K562 (cell line): ENCODE measurements at regions not wholly inside any gene's neighbourhood (a gene's known extent, or its start where the extent isn't known, plus 50 kb on each side); places are given as distances from the start of the nearest gene placed in this dataset.

ENCODE experiments used
- ATAC-seq: fragments of 200-7000 bp; cut with Tn5 transposase; 3 replicates; pipeline ENCODE4 v1.9.1; 2020; ENCODE audit warnings: moderate library complexity
- BruUV-seq: library from RNA; stranded (reverse); fragments of 400-500 nt; replicated peaks from 2 replicates; lab custom pipeline; 2021; lab: Mats Ljungman, UMichigan
- CTCF ChIA-PET: fragments of 300-600 bp; formaldehyde crosslinking; extraction: SDS; loops from one replicate; lab custom pipeline; 2021; ENCODE audit warnings: low intra/inter-chr PET ratio; lab: Yijun Ruan, JAX
- POLR2A ChIA-PET: fragments of 300-600, 350-650 bp; sonication (Branson Sonifier 250); formaldehyde crosslinking; extraction: SDS; loops from one replicate; lab custom pipeline; 2021; ENCODE audit warnings: antibody characterized with exemption, inconsistent platforms; lab: Yijun Ruan, JAX
- DNase-seq, 4 experiments: peaks; one replicate each; pipeline versions ENCODE4 v3.0.0 to v3.0.0-alpha.2; 2011 to 2018; ENCODE audit warnings: low spot score in 3 of 4, mixed read lengths in 3 of 4; ENCODE audit errors: extremely low read depth in 1 of 4
- FAIRE-seq: peaks from 2 replicates; lab custom pipeline; 2011; peaks lifted over from hg19 to GRCh38; lab: Jason Lieb, UNC
- H2AFZ ChIP-seq: 2 replicates; pipeline ENCODE4 v1.6.0; 2011; ENCODE audit warnings: low read depth, low read length, control low read depth, inconsistent platforms
- H3K27ac ChIP-seq: fragments of 200-600 bp; 3 replicates; pipeline ENCODE4 v1.8.0; 2011; ENCODE audit warnings: low read depth, mild to moderate bottlenecking, control low read depth, inconsistent platforms, low read length, moderate library complexity, mixed read lengths; ENCODE audit errors: extremely low read depth
- H3K27me3 ChIP-seq, 2 experiments: fragments of 300-600 bp in 1 of 2; 2 replicates in 1 of 2; 3 replicates in 1 of 2; pipeline versions ENCODE4 v1.6.0 to v1.8.0; 2011; ENCODE audit warnings: inconsistent platforms in 2 of 2, low read length in 2 of 2, mild to moderate bottlenecking in 1 of 2, mixed read lengths in 1 of 2, moderate library complexity in 1 of 2; ENCODE audit not compliant: control insufficient read depth in 2 of 2, insufficient read depth in 2 of 2
- H3K36me3 ChIP-seq: fragments of 300-600 bp; 3 replicates; pipeline ENCODE4 v1.8.0; 2011; ENCODE audit warnings: mild to moderate bottlenecking, low read length, inconsistent platforms; ENCODE audit not compliant: control insufficient read depth, insufficient read depth
- H3K4me1 ChIP-seq, 2 experiments: fragments of 200-600 bp in 1 of 2; replicated peaks in 1 of 2; 2 replicates in 1 of 2; 3 replicates in 1 of 2; pipeline versions ENCODE4 v1.5.1 to v1.8.0; 2011; ENCODE audit warnings: inconsistent platforms in 2 of 2, low read length in 2 of 2, mild to moderate bottlenecking in 1 of 2, mixed read lengths in 1 of 2, moderate library complexity in 1 of 2; ENCODE audit not compliant: control insufficient read depth in 2 of 2, insufficient read depth in 2 of 2
- H3K4me2 ChIP-seq: 2 replicates; pipeline ENCODE4 v1.6.1; 2011; ENCODE audit warnings: low read length, control low read depth, inconsistent platforms, mixed read lengths; ENCODE audit not compliant: insufficient read depth
- H3K4me3 ChIP-seq: fragments of 200-600 bp; sonication (generic), shearing (Covaris generic); 2 replicates; pipeline ENCODE4 v1.5.1; 2016; ENCODE audit warnings: control low read depth, inconsistent platforms
- H3K79me2 ChIP-seq: fragments of 200-600 bp; 3 replicates; pipeline ENCODE4 v1.8.0; 2011; ENCODE audit warnings: low read length, inconsistent platforms; ENCODE audit not compliant: control insufficient read depth, insufficient read depth
- H3K9ac ChIP-seq, 2 experiments: 2 replicates each; pipeline versions ENCODE4 v1.6.0 to v1.6.1; 2011; ENCODE audit warnings: low read depth in 2 of 2, low read length in 2 of 2, control low read depth in 1 of 2, inconsistent platforms in 1 of 2, mild to moderate bottlenecking in 1 of 2, mixed read lengths in 1 of 2; ENCODE audit not compliant: insufficient read depth in 1 of 2
- H3K9me1 ChIP-seq: one replicate; pipeline ENCODE4 v1.6.0; 2011; ENCODE audit warnings: inconsistent platforms, mild to moderate bottlenecking, low read length, moderate library complexity; ENCODE audit not compliant: control insufficient read depth, insufficient read depth
- H3K9me3 ChIP-seq: replicated peaks from 2 replicates; pipeline ENCODE4 v1.5.1; 2011; ENCODE audit warnings: low read depth, low read length, inconsistent platforms; ENCODE audit not compliant: control insufficient read depth, insufficient read depth
- H4K20me1 ChIP-seq: replicated peaks from 2 replicates; pipeline ENCODE4 v1.6.1; 2011; ENCODE audit warnings: low read length, inconsistent platforms, mixed read lengths; ENCODE audit not compliant: control insufficient read depth, insufficient read depth
- ESRRA ChIP-seq: fragments of 450-650 bp; IDR thresholded peaks from 2 replicates; pipeline ENCODE4 v1.6.1; 2014; ENCODE audit warnings: low read depth, mild to moderate bottlenecking, moderate library complexity, borderline replicate concordance
- EZH2 ChIP-seq: IDR thresholded peaks from 2 replicates; pipeline ENCODE4 v1.6.1; 2012; ENCODE audit warnings: low read depth, mild to moderate bottlenecking, inconsistent platforms, low read length, borderline replicate concordance
- MEF2A ChIP-seq: IDR thresholded peaks from 2 replicates; pipeline ENCODE4 v1.6.1; 2011; ENCODE audit warnings: low read depth, mild to moderate bottlenecking, low read length, moderate library complexity; ENCODE audit not compliant: control insufficient read depth
- ZFPM2 ChIP-seq: fragments of 250-450 bp; sonication (Bioruptor Pico); IDR thresholded peaks from 2 replicates; pipeline ENCODE4 v1.5.1; 2022; ENCODE audit warnings: mild to moderate bottlenecking
- ZNF639 ChIP-seq, 2 experiments: fragments of 200-800 bp in 1 of 2; sonication (Bioruptor generic) in 1 of 2; sonication (generic) in 1 of 2; formaldehyde crosslinking in 1 of 2; IDR thresholded peaks in 1 of 2; conservative IDR thresholded peaks in 1 of 2; 2 replicates each; pipeline versions ENCODE4 v1.5.0 to v1.6.1; 2016 to 2020; ENCODE audit warnings: missing compliant biosample characterization in 1 of 2, missing genetic modification characterization in 1 of 2, missing genetic modification reagents in 1 of 2
- ZNF740 ChIP-seq, 3 experiments: fragments of 200-800 bp in 1 of 3; sonication (Bioruptor generic) in 1 of 3; sonication (generic) in 1 of 3; formaldehyde crosslinking in 1 of 3; IDR thresholded peaks; 2 replicates each; pipeline versions ENCODE4 v1.6.1 to v1.8.0; 2016 to 2022; ENCODE audit warnings: mild to moderate bottlenecking in 2 of 3, missing compliant biosample characterization in 2 of 3, missing genetic modification characterization in 2 of 3, missing genetic modification reagents in 1 of 3
- WGBS: fragments of 100-300 bp; shearing (Covaris generic); methylation state at CpG from one replicate; pipeline ENCODE4 v1.1.6; 2016; ENCODE audit warnings: low coverage, mixed read lengths; ENCODE audit not compliant: insufficient coverage; ENCODE audit errors: missing lambda C conversion rate; 5-methylcytosine and 5-hydroxymethylcytosine counted together
- in situ Hi-C: fragments of 300-500 bp; cut with MboI; formaldehyde crosslinking; loops from 4 replicates; pipeline ENCODE4 v1.15.0; 2018; ENCODE audit warnings: inconsistent platforms, mixed read lengths
- intact Hi-C: fragments of 100-400 bp; cut with micrococcal nuclease; formaldehyde crosslinking; loops from 2 replicates; pipeline ENCODE4 v1.14.2; 2022
- TF ChIP-seq, protein P1 (sequence below), 2 experiments: fragments of 250-450 bp in 1 of 2; fragments of 450-650 bp in 1 of 2; sonication (Bioruptor Pico) in 1 of 2; IDR thresholded peaks; 2 replicates each; pipeline versions ENCODE4 v1.6.1 to v1.8.0; 2016 to 2021; ENCODE audit warnings: mild to moderate bottlenecking in 2 of 2, moderate library complexity in 2 of 2, missing compliant biosample characterization in 1 of 2, missing genetic modification characterization in 1 of 2

- TF ChIP-seq ZFPM2 (CRISPR knock-in tag) = no peak
- no peak for TF ChIP-seq EZH2
- TF ChIP-seq, protein P1, sequence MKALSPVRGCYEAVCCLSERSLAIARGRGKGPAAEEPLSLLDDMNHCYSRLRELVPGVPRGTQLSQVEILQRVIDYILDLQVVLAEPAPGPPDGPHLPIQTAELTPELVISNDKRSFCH (CRISPR knock-in tag; IDR thresholded peaks at IDR 0.05) = no peak
- TF ChIP-seq, protein P1 (tag; IDR thresholded peaks at IDR 0.05) = no peak
- Histone ChIP-seq H3K4me2 (no peak overlapping the region), H3K9ac (no peak overlapping the region), H3K9me1 (no peaks in the 10 kb centered on the region), H3K4me3 (no peak overlapping the region), H4K20me1 (no peaks in the 10 kb centered on the region), H3K36me3 (no peaks in the 10 kb centered on the region), H3K27ac (no peak overlapping the region), H3K27me3 (no peaks in the 10 kb centered on the region; a peak in 2 of 5 replicates), H3K9me3 (no peaks in the 10 kb centered on the region), H3K79me2 (no peaks in the 10 kb centered on the region), H3K4me1 (no peaks in the 10 kb centered on the region), H2AFZ (no peak overlapping the region)
- ChIA-PET CTCF (no interaction called here), POLR2A (no interaction called here)
- WGBS = 4% methylated on average over 9 of the region's 9 CpGs
- no peak for DNase-seq
- intact Hi-C loops = no loop called here
- ATAC-seq = no peak
- in situ Hi-C loops = no loop called here
- FAIRE-seq = no peak
- no TSS peak for BruUV-seq
Measured at GRCh38 chr10:33808475-33808874, 474.0 kb upstream of the NRP1 start.

- no peak for ATAC-seq
- H3K4me3 ChIP-seq = no peak overlapping the region
- no peak for DNase-seq
- BruUV-seq = no TSS peak
- 3% methylated on average over 11 of the region's 11 CpGs for WGBS
- H3K9me3 ChIP-seq = no peaks in the 10 kb centered on the region
- no peaks in the 10 kb centered on the region for H3K4me1 ChIP-seq
- no peak overlapping the region for H3K27ac ChIP-seq
- no peaks in the 10 kb centered on the region for H3K79me2 ChIP-seq
- intact Hi-C loops (no loop called here), in situ Hi-C loops (no loop called here)
- H2AFZ ChIP-seq = no peak overlapping the region
- H3K4me2 ChIP-seq = no peak overlapping the region
- no peak for FAIRE-seq
- no peaks in the 10 kb centered on the region; a peak in 2 of 5 replicates for H3K27me3 ChIP-seq
- H3K9ac ChIP-seq = no peak overlapping the region
- ChIA-PET CTCF (no interaction called here), POLR2A (no interaction called here)
- H3K36me3 ChIP-seq = no peaks in the 10 kb centered on the region
- no peaks in the 10 kb centered on the region for H3K9me1 ChIP-seq
- H4K20me1 ChIP-seq = no peaks in the 10 kb centered on the region
- TF ChIP-seq ZNF639 (CRISPR knock-in tag; conservative IDR thresholded peaks at IDR 0.05 in 1 of 2, IDR thresholded peaks at IDR 0.05 in 1 of 2) (no peak), ESRRA (no peak), MEF2A (no peak), ZNF740 (CRISPR knock-in tag; IDR thresholded peaks at IDR 0.05) (no peak), ZNF740 (tag; IDR thresholded peaks at IDR 0.05) (no peak)
Measured at GRCh38 chr10:33807531-33808359, 473.3 kb upstream of the NRP1 start.
